BLaER1 (cell line): ENCODE measurements at regions not wholly inside any gene's neighbourhood (a gene's known extent, or its start where the extent isn't known, plus 50 kb on each side); places are given as distances from the start of the nearest gene placed in this dataset.
"Not testable (repeated sequence)": the region's sequence is repeated elsewhere in the genome, so short reads cannot be mapped to it uniquely, and the experiment has no call there.

Source experiments
- H3K27ac ChIP-seq: shearing (Covaris generic); formaldehyde crosslinking; 2 replicates; pipeline ENCODE4 v1.8.1; 2022
- H3K27me3 ChIP-seq: shearing (Covaris generic); formaldehyde crosslinking; 2 replicates; pipeline ENCODE4 v1.8.1; 2022
- H3K36me3 ChIP-seq: shearing (Covaris generic); formaldehyde crosslinking; 2 replicates; pipeline ENCODE4 v1.8.1; 2022
- H3K4me1 ChIP-seq: shearing (Covaris generic); formaldehyde crosslinking; 2 replicates; pipeline ENCODE4 v1.8.1; 2022
- H3K4me2 ChIP-seq: shearing (Covaris generic); formaldehyde crosslinking; 2 replicates; pipeline ENCODE4 v1.8.1; 2022
- H3K4me3 ChIP-seq: shearing (Covaris generic); formaldehyde crosslinking; 2 replicates; pipeline ENCODE4 v1.8.1; 2022
- H3K9ac ChIP-seq: shearing (Covaris generic); formaldehyde crosslinking; 2 replicates; pipeline ENCODE4 v1.8.1; 2022
- H3K9me3 ChIP-seq: shearing (Covaris generic); formaldehyde crosslinking; 2 replicates; pipeline ENCODE4 v1.8.1; 2022
- H4K20me1 ChIP-seq: shearing (Covaris generic); formaldehyde crosslinking; 2 replicates; pipeline ENCODE4 v1.8.1; 2022
- Cebpa-rat ChIP-seq: shearing (Covaris generic); IDR thresholded peaks from 2 replicates; pipeline ENCODE4 v1.8.1; 2022

DNA sequence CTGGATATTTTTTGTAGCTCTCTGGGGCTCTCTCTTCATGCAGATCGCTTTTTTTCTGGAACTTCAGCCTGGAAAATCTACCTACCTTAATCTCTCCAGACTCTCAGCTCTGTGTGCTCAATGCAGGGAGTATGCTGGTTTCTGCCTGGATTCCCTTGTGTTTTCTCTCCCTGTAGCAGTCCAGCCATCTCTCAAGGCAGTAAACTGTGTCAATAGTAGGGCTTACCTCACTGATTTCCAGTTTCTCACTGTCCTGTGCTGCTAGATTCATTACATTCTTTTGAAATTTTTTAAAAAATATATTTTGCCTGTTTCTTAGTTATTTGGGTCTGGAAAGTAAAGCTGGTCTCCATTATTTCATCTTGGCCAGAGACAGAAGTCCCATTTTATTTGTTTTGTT, 951.4 kb downstream of the NR2F1-AS1 start:
- no peaks in the 10 kb centered on the region for H4K20me1 ChIP-seq
- no peak for TF ChIP-seq Cebpa-rat

DNA sequence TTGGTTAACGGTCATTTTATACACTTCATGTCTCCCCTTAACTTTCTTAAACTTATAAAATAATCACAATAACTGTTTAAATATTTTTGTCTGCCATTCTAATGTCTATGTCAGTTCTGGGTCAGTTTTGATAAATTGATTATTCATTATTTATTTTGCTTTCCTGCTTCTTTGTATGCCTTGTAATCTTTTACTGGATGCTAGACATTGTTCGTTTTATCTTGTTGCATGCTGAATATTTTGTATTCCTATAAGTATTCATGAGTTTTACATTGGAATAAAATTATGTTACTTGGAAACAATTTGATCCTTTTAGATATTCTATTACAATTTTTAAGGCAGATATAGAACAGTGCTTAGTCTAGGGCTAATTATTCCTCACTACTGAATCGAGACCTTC, 952.0 kb downstream of the NR2F1-AS1 start:
- Histone ChIP-seq H3K9ac (no peak overlapping the region), H3K36me3 (no peaks in the 10 kb centered on the region), H3K27me3 (no peaks in the 10 kb centered on the region), H3K9me3 (peaks cover 10% of the 10 kb centered on the region), H3K27ac (no peak overlapping the region), H3K4me1 (no peaks in the 10 kb centered on the region), H3K4me3 (no peak overlapping the region), H3K4me2 (no peak overlapping the region), H4K20me1 (no peaks in the 10 kb centered on the region)
- TF ChIP-seq Cebpa-rat, result no peak

More for the DNA sequence above, 951.4 kb downstream of the NR2F1-AS1 start:
- H3K9ac ChIP-seq, result no peak overlapping the region
- no peaks in the 10 kb centered on the region for H3K4me1 ChIP-seq
- no peak overlapping the region for H3K27ac ChIP-seq
- H3K36me3 ChIP-seq, result no peaks in the 10 kb centered on the region
- H3K4me2 ChIP-seq, result no peak overlapping the region
- no peaks in the 10 kb centered on the region for H3K27me3 ChIP-seq
- H3K9me3 ChIP-seq, result peaks cover 10% of the 10 kb centered on the region
- H3K4me3 ChIP-seq, result no peak overlapping the region

DNA sequence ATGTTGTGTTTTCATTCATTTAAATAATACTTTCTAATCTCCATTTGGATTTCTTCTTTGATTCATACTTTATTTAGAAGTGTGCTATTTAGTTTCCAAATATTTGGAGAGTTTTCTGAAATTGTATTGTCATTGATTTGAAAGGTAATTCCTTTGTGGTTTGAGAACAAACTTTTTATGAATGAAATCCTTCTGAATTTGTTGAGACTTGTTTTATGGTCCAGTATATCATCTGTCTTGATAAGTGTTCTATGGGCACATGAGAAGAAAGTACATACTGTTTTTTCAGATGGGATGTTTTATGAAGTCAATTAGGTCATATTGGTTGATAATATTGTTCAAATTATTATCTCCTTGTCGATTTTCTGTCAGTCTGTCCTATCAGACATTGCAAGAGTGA, 953.8 kb downstream of the NR2F1-AS1 start:
- Histone ChIP-seq H3K27me3 (no peaks in the 10 kb centered on the region), H3K9ac (no peak overlapping the region), H3K9me3 (peaks cover 10% of the 10 kb centered on the region), H4K20me1 (no peaks in the 10 kb centered on the region), H3K27ac (no peak overlapping the region), H3K4me1 (no peaks in the 10 kb centered on the region), H3K4me2 (no peak overlapping the region), H3K4me3 (no peak overlapping the region), H3K36me3 (no peaks in the 10 kb centered on the region)
- TF ChIP-seq Cebpa-rat, result no peak

DNA sequence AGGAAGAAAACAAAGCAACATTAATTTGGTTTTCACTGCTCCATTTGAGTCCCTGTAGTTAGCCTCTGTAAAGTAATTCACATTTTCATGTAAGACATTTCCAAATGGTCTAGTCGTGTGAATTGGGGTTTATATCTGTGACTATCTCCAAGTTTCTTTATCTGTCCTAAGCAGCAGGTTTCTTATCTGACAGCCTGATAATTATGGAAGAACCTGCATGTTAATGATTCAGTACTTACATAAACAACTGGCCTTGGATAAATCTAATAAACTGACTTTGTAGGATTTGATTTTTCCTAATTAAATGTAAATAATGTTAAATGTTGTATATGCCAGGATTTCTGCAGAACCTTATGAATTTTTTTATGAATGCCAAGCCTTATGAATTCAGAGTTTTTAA, 964.9 kb downstream of the NR2F1-AS1 start:
- Histone ChIP-seq H3K9ac (no peak overlapping the region), H3K9me3 (peaks cover 3% of the 10 kb centered on the region; the same call in 1 of the 2 replicates), H3K4me2 (no peak overlapping the region), H3K36me3 (no peaks in the 10 kb centered on the region), H3K27ac (no peak overlapping the region), H3K27me3 (no peaks in the 10 kb centered on the region), H3K4me1 (no peaks in the 10 kb centered on the region), H4K20me1 (no peaks in the 10 kb centered on the region), H3K4me3 (no peak overlapping the region)
- TF ChIP-seq Cebpa-rat, result no peak

DNA sequence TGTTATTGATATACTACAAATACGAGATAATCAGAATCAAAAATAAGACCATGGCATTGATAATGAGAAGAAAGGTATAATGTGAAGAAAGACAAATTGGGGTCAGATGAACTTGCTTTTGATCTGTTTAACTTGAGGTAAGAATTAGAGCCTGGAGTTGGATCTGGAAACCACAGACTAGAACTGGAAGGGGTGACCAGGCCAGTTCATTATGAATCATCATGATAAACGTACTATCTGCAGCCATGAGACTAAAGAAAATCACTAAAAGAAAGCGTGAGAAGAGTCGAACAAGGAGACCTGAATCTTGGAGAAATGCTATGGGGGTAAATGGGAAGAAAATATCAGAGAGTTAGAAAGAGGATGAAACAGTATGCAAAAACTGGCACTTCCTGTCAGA, 967.5 kb downstream of the NR2F1-AS1 start:
- Histone ChIP-seq H3K9me3 (peaks cover under 1% of the 10 kb centered on the region; the same call in 1 of the 2 replicates), H3K4me2 (no peak overlapping the region), H3K27ac (no peak overlapping the region), H3K4me1 (no peaks in the 10 kb centered on the region), H4K20me1 (no peaks in the 10 kb centered on the region), H3K27me3 (no peaks in the 10 kb centered on the region), H3K4me3 (no peak overlapping the region), H3K36me3 (no peaks in the 10 kb centered on the region), H3K9ac (no peak overlapping the region)
- no peak for TF ChIP-seq Cebpa-rat

DNA sequence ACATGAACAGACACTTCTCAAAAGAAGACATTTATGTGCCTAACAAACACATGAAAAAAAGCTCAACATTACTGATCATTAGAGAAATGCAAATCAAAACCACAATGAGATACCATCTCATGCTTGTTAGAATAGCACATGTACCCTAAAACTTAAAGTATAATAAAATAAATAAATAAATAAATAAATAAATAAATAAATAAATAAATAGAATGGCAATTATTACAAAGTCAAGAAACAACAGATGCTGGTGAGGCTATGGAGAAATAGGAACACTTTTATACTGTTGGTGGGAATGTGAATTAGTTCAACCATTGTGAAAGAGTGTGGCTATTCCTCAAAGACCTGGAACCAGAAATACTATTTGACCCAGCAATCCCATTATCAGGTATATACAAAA, 970.6 kb downstream of the NR2F1-AS1 start:
- H3K4me2 ChIP-seq, H3K4me3 ChIP-seq, H3K36me3 ChIP-seq, H3K9me3 ChIP-seq, H3K9ac ChIP-seq, H4K20me1 ChIP-seq, H3K27me3 ChIP-seq, H3K4me1 ChIP-seq, H3K27ac ChIP-seq: not testable (repeated sequence)

DNA sequence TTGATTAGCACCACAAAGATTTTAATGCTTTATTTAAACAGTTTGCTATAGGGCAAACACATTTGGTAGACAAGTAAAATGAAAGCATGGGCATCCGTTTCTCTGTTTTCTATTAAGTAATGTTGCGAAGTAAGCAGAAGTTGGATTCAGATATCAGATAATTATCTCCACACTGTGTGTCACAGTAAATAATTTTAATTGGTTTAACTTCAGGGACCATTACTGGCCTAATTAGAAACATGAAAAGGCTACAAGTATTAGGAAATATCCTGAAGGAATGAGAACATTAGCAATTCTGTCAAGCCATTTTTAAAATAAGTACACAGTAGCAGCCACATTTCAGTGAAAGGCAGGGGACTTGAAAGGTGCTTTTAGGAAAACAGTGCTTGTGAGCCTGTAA, 975.4 kb downstream of the NR2F1-AS1 start:
- Histone ChIP-seq H3K9ac (no peak overlapping the region), H3K36me3 (no peaks in the 10 kb centered on the region), H4K20me1 (no peaks in the 10 kb centered on the region), H3K27me3 (no peaks in the 10 kb centered on the region), H3K9me3 (no peaks in the 10 kb centered on the region), H3K4me2 (no peak overlapping the region), H3K4me1 (no peaks in the 10 kb centered on the region), H3K4me3 (no peak overlapping the region), H3K27ac (no peak overlapping the region)
- TF ChIP-seq Cebpa-rat, result no peak

DNA sequence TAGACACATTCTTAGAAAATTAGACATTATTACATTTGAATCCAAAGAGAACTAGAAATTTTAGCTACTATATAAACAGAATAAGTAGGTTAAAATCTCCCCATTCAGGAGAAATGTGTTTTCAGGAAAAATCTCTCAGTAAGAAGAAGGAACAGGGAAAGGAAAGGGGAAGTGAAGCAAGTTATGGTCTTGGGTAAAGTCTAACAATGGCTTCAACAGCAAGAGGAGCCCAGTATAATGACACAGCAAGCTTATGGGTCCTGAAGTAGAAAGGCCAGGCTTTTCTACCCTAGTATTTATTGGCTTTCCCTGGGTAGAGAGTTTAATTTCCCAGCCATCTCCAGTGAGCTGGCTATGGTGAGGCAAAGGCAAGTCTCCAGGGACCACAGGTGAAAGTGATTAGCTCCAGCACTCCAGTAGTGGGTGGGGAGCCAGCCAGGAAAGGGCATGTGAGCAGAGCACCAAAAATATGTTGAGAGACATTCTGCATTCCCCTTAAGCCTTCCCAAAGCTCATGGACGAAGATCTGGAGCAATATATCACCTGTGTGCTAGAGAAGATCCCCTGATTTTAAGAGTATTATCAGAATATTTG, 981.7 kb downstream of the NR2F1-AS1 start:
- Histone ChIP-seq H3K4me2 (no peak overlapping the region), H3K4me3 (no peak overlapping the region), H3K9me3 (no peaks in the 10 kb centered on the region)

DNA sequence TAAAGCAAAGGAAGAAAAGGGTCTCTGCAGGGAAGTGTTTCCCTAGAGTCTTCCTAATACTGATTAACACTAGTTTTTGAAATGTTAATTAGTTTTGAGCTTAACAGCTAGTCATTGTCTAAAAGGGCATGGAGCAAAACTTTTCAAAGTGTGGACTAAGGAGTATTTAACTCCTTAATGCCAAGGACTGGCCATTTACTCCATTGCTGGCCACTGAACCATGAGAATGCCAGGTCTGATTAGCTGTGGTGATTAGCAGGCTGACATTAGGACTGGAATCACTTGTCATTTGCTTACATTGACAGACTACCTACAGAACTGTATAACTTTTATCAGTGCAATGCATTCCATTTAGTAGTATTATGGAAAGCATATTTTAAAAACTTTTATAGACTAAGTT, 987.0 kb downstream of the NR2F1-AS1 start:
- H4K20me1 ChIP-seq, result no peaks in the 10 kb centered on the region
- no peak for TF ChIP-seq Cebpa-rat

More for the DNA sequence above, 981.7 kb downstream of the NR2F1-AS1 start:
- H3K27ac ChIP-seq, result no peak overlapping the region
- TF ChIP-seq Cebpa-rat, result no peak
- H4K20me1 ChIP-seq, result no peaks in the 10 kb centered on the region
- no peaks in the 10 kb centered on the region for H3K4me1 ChIP-seq
- no peaks in the 10 kb centered on the region for H3K36me3 ChIP-seq
- no peak overlapping the region for H3K9ac ChIP-seq
- no peaks in the 10 kb centered on the region for H3K27me3 ChIP-seq

DNA sequence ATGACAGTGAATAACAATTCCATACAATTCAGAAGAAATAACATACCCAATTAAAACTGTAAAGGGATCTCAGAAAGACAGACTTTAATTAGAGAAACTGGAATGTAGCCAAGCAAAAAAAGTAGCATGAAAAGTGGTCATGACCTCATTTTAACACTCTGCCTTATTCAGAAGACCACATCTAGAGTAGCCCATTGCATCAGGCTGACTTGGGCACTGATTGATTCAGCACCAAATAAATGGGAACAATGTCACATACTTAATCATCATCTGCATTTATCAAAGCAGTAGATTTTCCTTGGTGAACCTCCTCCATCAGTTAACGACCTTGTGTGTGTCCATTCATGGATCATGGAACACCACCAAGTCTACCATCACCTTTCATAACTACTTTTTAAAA, 992.1 kb downstream of the NR2F1-AS1 start:
- Histone ChIP-seq H3K27ac (no peak overlapping the region), H3K27me3 (no peaks in the 10 kb centered on the region), H3K4me2 (no peak overlapping the region), H3K4me1 (no peaks in the 10 kb centered on the region), H3K4me3 (no peak overlapping the region), H3K9ac (no peak overlapping the region), H3K36me3 (no peaks in the 10 kb centered on the region), H4K20me1 (no peaks in the 10 kb centered on the region), H3K9me3 (no peaks in the 10 kb centered on the region)
- no peak for TF ChIP-seq Cebpa-rat

More for the DNA sequence above, 987.0 kb downstream of the NR2F1-AS1 start:
- no peak overlapping the region for H3K27ac ChIP-seq
- no peaks in the 10 kb centered on the region for H3K9me3 ChIP-seq
- no peak overlapping the region for H3K4me2 ChIP-seq
- no peaks in the 10 kb centered on the region for H3K27me3 ChIP-seq
- no peak overlapping the region for H3K9ac ChIP-seq
- H3K36me3 ChIP-seq, result no peaks in the 10 kb centered on the region
- no peak overlapping the region for H3K4me3 ChIP-seq
- H3K4me1 ChIP-seq, result no peaks in the 10 kb centered on the region

DNA sequence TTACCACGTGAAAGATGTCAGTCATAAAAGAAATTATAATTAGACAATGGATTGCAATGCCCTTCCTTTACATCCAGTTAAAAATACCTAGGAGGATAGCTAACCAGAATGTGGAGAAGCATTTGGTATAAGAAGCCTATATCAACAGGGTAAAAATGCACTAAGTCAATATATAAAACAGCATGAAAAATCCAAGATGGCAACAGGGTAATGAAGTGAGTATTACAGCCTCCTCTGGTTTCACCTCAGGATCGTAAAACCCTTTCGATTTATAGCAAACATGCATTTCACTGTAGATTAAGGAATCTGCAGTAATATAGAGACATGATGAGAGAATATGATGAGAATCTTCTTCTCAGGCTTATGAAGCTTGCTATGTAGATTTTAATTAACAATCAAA, 999.3 kb downstream of the NR2F1-AS1 start:
- Histone ChIP-seq H3K4me3 (no peak overlapping the region), H4K20me1 (no peaks in the 10 kb centered on the region), H3K9me3 (no peaks in the 10 kb centered on the region), H3K27me3 (no peaks in the 10 kb centered on the region), H3K4me1 (no peaks in the 10 kb centered on the region), H3K4me2 (no peak overlapping the region), H3K27ac (no peak overlapping the region), H3K9ac (no peak overlapping the region), H3K36me3 (no peaks in the 10 kb centered on the region)
- TF ChIP-seq Cebpa-rat, result no peak
